Right ventricle myocardium superior (tissue), 1 donor: ENCODE measurements at regions not wholly inside any gene's neighbourhood (a gene's known extent, or its start where the extent isn't known, plus 50 kb on each side); places are given as distances from the start of the nearest gene placed in this dataset.

Experiments
- ATAC-seq: fragments of 200-7000 bp; cut with Tn5 transposase; one replicate; pipeline ENCODE4 v1.9.1; 2020; ENCODE audit warnings: mild to moderate bottlenecking; ENCODE audit not compliant: poor library complexity
- DNase-seq: peaks from one replicate; pipeline ENCODE4 v3.0.0-alpha.2; 2020
- intact Hi-C: fragments of 100-400 bp; cut with DNase I; formaldehyde crosslinking; loops from one replicate; pipeline ENCODE4 v1.11.2; 2022
- donor health status: DM: no; HTN: yes; CAD: no; lungs with severe emphysema.

DNA sequence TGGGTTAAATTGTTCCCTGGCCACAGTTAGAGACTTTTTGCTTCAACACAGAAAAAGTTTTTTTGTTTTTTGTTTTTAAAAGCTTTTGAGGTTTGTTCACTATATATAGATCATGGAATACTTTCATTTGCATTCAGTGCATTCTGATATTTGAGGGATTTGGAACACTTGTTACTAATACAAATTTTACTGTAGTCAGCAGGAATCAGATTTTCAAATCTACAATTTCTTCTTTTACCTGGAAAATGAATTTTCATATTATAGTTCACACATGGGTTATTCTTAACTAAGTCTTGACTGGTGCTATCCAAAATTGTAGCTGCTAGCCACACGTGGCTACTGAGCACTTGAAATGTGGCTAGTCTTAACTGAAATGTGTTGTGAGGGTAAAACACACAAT lies 142.0 kb downstream of the RMI1 start:
- no peak for ATAC-seq
- no peak for DNase-seq
- intact Hi-C loops = no loop called here

DNA sequence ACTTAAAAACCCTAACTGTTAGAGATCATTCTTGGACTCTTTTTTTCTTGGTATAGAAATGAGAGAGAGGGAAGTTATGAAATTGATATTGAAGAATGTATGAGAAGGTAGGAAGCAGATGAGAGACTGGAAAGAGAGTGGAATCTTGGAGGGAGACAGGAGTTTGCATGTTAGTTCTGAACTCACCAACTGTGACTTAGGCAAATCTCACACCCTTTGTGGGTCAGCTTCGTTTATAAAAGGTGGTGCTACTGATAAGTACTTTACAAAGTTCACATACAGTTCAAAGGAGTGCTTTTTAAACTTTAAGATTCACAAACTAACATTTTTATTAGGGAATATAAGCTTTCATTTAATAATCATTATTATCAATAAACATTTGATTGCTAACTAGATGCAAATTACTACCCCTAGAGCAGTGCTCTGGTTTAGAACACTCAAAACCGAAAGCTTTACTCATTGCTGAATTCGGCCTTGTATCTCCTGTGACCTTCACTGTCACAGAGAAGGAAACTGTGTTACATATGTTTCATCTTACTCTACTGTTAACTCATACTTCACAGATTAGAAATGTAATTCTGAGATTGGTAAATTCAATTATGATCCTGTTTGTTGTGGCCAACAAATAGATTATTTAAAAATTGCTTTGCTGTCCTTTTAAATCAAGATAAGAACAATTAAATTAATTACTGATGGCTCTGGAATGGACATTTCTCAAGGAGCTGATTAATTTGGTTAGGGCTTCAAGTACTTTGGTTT lies 143.2 kb downstream of the RMI1 start:
- ATAC-seq = no peak
- intact Hi-C loops = no loop called here
- no peak for DNase-seq

DNA sequence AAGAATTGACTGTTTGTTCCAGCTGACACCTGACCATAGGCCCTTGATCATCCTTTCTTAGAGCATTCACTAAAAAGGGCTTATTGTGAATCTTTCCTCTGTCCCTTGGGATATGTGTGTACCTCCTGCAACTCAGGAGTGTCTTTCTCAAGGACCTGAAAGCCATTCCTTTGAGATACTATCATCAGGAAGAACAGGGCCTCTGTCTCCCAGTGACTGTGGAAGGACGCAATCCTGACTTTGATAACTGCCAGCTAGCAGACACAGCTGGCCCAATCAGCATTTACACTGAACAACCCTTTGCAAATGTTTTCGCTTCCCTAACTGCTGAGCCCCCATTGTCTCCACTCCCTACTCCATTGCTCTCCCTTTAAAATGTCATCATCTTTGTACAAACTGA lies 144.4 kb downstream of the RMI1 start:
- intact Hi-C loops = no loop called here
- no peak for ATAC-seq
- no peak for DNase-seq

DNA sequence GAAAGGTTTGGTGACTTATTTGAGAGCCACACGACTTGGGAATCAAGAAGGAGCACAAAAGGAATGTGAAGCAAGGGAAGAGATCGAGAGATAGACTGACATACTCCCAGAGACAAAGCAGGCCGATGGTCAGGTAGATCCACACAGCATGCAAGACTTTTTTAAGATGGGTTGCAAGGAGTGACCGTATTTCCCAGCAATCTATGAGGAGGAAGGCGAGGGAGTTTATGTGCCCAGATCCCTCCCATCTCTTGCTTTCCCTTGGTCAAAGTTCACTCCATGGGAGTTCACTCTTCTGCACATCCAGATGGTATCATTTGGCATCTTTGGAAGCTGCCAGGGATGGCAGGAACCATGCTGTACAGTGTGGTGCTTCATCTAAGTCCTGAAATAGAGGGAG lies 148.9 kb downstream of the RMI1 start:
- intact Hi-C loops = no loop called here

DNA sequence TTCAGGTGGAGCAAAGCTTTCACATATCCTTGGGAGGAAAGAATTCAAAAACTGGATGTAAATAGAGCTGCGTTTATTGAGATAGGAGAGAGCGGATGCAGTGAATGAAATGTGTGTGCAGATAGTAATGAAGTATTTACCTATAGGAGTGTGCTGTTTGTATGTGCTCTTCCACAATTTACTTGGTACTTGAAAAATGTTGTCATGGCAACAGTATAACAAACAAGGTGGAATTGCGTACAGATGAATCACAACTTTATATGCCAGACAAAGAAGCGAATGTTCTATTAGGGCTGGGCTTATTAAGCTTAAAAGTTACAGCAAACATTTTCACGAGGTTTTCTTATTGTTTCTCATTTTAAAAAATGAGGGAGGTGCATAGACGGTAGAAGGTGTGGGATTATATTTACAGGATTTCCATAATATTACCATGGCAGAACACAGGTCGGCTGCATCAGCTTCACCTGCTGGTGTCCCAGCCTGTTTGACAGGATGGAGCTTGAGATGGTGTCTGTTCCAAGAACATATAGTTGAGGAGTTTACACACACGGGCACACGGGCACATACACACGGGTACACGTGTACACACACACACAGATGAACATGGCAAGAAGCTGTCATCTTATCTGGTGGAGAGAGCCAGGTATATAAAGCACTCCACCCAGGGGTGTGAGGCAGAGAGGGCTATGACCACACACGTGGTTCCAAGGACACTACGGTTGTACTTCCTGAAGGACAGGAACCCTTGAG lies 155.7 kb downstream of the RMI1 start:
- no peak for DNase-seq
- ATAC-seq = no peak
- intact Hi-C loops = no loop called here

More for the DNA sequence above, 148.9 kb downstream of the RMI1 start:
- DNase-seq (no peak), ATAC-seq (no peak)

DNA sequence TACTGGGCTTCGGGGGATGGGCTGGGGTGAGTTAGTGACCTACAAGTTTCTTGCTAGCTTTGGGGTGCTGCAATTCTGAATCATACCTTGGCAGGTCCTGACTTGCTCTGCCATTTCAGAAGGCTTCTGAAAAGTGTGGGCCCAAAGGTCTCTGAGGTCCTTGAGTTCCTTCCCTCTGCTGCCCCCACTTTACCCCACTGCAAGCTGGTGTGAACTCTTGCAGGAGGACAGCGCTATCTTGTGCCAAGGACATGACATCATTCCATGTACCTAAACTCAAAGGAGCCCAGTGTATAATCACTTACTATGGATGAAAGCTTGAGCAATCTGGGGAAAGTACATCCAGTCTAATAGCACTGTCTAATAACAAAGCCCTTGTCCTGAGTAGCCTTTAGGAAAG lies 157.4 kb downstream of the RMI1 start:
- intact Hi-C loops = no loop called here
- ATAC-seq (peak; percentile 72), DNase-seq (no peak)

DNA sequence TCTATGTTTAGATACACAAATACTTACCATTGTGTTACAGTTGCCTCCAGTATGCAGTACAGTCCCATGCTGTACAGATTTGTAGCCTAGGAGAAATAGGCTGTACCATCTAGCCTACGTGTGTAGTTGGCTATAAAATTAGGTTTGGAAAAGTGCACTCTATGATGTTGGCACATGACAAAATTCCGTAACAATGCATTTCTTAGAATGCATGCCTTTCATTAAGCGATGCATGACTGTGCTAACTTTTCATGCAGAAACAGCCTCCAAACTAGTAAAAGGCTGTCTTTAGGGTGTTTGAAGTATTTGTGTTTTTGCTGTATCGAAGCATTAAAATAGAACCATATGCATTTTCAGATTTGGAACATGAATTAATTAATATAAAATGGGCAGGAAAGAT lies 157.9 kb downstream of the RMI1 start:
- intact Hi-C loops = no loop called here

DNA sequence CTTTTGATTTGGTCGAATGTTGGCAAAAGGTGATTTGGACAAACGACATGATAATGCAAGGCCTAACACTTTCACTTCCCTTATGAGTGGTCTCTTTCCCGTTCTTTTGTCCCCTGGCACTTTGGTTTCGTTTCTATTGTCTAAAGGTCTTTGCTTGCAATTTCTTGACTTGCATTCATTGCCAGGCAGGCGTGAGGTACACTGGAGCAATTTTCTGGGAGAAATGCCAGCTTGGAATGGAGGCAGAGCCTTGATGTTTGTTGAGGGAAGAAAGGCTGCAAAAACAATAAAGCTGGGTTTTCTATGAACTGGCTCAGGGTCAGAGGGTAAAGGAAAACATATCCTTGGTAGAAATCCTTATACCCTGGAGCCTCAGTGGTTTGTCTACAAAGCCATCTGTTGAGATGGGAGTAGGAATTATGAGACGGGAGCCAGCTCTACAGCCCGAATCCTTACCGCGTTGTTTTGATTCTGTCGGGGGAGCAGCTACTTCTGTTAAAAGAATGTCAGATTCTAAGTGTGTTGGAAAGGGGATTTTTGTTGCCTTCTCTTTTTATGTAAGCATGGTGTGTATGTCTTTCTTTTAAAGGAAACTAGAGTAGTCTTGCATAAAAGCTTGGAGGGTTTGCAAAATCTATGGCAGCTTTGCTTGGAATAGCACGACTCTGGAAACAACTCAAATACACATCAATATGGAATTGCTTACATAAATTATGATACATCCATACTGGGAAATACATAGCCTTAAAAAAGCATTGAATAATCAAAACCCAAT lies 158.9 kb downstream of the RMI1 start:
- intact Hi-C loops = no loop called here
- ATAC-seq (peak; percentile 75), DNase-seq (peak; percentile 45)

More for the DNA sequence above, 157.9 kb downstream of the RMI1 start:
- ATAC-seq (no peak), DNase-seq (no peak)

DNA sequence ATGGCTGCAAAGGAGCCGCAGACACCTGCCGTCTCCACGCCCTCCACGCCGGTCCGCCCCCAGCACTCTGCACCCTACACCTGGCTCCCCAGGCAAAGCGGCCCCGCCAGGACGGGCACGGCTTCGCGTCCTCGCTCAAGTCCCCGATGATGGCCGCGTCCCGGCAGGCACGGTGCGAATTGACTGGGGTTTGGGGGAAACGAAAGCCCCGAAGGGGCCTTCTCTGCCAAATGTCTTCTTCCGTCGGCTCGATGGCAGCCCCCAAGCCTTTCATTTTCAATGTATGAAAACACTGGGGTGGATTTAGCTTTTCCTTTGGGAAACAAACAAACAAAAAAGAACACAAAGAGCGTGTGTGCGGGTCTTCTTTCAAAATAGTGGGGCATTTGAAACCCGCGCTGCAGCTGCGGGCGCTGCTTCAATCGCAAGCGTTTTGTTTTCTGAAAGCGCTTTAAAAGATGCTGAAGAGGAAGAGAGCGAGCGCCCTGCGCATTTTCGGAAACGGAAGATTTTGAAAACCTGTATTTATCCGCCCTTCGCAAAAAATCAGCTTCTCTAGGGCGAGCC lies 160.0 kb downstream of the RMI1 start:
- intact Hi-C loops = no loop called here
- DNase-seq (peak; percentile 32), ATAC-seq (peak; percentile 36)

DNA sequence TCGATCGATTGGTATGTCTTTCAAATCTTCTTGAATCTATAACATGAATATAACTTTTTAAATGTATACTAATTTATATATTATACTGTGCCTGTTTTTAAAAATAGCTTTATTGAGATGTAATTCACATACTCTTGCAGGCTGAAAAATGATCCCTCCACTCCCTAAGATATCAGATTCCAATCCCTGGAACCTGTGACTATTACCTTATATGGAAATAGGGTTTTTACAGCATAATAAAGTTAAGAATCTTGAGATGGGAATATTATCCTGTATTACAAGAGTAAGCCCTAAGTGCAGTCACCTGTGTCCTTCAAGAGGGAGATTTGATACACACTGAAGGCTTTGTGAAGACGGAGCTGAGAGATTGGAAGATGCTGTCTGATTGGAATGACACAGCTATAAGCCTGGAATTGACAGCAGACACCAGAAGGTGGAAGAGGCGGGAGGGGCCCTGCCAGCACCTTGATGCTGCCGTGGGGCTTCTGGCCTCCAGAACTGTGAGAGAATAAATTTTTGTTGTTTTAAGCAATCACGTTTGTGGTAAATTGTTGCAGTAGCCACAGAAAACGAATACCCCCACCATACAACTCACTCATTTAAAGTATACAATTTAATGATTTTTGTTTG lies 161.3 kb downstream of the RMI1 start:
- ATAC-seq (no peak), DNase-seq (no peak)
- intact Hi-C loops = no loop called here

DNA sequence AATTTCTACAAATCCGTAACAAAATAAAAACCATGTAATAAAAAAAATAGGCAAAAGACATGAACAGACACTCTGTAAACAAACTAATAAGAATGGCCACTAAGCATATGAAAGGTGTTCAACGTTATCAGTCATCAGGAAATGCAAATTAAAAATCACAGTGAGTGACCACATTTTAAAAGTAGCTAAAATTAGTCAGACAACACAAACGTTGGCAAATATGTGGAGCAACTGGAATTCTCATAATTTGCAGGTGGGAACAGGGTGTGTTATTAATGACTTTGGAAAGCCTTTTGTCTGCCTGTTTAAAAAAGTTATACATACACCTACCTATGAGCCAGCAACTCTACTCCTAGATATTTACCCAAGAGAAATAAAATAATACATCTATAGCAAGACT lies 164.4 kb downstream of the RMI1 start:
- no peak for DNase-seq
- intact Hi-C loops = no loop called here
- no peak for ATAC-seq

DNA sequence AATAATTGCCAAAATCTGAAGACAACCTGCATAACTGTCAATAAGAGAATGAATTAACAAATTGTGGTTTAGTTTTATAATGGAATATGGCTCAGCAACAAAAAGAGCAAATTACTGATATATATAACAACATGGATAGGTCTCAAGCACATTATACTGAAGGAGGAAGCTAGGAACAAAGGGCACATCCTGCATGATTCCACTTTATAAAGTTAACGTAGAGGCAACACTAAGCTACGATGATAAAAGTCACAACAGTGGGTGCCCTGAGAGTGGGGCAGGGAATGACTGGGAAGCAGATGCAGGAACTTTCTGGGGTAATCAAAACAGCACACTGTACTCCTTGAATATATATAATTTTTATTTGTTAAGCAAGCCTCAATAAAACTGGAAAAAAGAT lies 165.2 kb downstream of the RMI1 start:
- intact Hi-C loops = no loop called here
- DNase-seq (no peak), ATAC-seq (no peak)

DNA sequence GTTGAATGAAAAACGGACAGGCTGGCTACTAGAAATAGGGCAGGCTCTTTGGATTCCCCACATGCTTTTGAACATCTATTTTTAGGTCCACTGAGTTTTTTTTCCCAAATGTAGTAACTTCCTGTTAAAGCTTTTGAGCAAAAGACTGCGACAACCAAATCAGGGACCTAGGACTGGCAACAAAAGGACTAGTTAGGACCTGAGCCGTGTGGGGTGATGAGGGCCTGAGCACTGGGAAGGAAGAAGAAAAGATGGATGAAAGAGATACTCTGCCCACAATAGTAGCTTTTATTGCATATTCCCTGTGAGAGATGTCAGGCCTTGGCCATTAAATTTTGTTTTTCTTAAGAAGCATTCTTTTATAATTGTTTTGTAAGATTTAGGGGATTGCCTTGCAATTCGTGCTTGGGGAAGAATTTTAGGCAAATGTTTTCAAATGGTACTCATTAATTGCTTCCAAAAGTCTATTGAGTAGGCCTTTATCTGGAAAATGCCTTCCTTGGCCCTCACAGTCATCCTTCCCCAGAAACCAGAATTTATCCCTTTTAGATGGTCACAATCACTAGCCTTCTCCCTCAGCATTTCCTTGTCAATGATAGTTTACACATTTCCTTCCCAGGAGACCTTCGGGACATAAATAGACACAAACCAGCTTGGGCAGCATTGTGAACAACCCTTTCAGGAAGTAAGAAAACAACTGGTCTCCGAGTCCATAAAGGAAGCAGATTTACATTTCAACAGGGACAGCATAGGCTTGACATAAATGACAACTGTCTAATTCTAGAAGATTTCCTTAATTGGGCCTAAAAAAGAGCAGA lies 166.5 kb downstream of the RMI1 start:
- peak; percentile 69 for ATAC-seq
- intact Hi-C loops = no loop called here
- DNase-seq = no peak

DNA sequence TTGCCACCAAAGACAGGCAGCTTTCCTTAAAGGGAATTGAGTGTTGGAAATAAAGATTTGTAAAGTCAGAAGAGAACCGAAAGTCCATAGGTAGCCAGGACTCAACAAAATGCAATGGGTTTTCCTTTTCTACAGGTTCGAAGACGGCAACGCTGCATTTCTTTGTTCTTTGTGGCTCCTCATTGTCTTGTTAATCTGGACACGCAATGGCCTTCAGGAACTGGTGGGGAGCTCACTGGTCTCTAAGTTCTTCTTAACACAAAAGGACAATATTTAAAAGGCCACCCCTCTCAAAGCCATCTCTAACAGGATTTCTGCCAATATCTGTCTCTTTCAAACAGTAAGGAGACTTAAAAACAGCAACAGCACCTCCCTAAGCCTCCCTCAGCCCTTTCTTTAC lies 170.6 kb downstream of the RMI1 start:
- DNase-seq (no peak), ATAC-seq (no peak)
- intact Hi-C loops = no loop called here

DNA sequence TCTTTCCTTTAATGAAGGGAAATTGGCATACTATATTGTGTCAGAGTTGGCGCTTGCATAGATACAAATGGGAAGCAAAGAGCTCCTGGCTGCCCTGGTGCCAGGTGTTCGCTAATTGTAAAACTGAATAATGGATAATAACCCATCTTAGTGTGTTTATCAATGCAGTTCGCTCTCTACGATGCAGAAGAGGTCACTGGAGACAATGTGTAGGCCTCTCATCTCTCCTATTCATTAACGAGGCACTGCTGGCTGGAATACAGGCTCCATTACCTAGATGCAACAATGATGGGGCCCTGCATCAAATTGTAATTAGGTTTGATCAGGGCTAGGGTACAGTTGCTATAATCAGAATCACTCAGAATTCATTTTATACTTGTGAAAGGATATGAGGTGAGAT lies 171.0 kb downstream of the RMI1 start:
- intact Hi-C loops = no loop called here

DNA sequence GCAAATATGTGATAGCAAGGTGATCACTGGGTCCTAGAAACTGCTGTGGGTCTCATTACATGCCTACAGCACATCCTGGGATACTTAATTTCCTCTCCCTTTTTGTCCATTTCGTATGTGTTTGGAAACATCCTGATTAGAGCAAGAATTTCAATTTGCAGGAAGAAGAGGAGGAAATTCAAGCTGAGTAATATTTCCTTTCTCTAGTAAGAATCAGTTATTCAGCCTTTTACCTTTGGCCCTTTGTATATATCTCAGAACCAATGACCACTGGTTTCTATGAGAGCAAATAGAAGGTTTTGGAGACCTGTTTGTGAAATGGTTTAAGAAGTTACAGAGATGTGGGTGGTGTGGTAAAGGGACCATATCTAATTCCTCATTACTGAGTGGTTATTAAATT lies 171.6 kb downstream of the RMI1 start:
- ATAC-seq = no peak
- no peak for DNase-seq
- intact Hi-C loops = no loop called here

More for the DNA sequence above, 171.0 kb downstream of the RMI1 start:
- DNase-seq (no peak), ATAC-seq (no peak)

DNA sequence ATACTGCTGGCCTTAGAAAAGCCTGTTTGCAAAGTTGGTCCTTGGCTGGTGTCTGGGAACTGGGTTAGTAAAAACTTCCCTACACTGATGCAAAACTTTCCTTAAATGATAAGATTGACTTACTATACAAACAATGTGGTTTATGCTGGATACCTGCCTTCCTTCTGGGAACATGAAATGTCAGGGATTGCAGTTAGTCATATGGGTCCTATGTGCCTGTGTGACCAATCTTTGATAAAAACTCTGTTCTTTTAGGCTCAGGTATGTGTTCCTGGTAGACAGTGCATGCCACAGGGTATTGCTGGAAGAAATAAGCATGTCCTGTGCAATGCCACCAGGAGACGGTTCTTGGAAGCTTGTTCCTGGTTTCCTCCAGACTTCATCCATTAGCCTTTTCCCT lies 173.3 kb downstream of the RMI1 start:
- no peak for DNase-seq
- intact Hi-C loops = no loop called here

DNA sequence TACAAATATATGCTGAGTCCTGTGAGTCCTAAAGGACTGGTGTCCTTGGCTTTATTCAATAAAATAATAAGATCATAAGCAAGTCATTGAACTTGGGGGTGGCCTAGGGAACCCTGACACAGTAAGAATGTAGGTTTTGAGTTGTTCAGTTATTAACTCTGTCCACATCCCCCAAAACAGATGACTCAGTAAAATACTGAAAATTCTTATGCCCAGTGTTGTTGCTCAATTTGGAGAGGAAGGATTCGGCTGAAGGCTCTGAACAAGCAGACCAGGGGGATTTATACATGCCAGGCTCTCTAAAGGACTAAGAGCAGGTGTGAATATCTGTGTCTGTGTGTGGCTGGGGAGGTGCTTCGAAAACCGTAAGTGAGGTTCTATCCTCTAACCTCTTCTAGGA lies 173.7 kb downstream of the RMI1 start:
- no peak for ATAC-seq
- intact Hi-C loops = no loop called here
- no peak for DNase-seq

More for the DNA sequence above, 173.3 kb downstream of the RMI1 start:
- no peak for ATAC-seq
